ENCODE measurements at regions not wholly inside any gene's neighbourhood (a gene's known extent, or its start where the extent isn't known, plus 50 kb on each side); places are given as distances from the start of the nearest gene placed in this dataset.
"Not testable (repeated sequence)": the region's sequence is repeated elsewhere in the genome, so short reads cannot be mapped to it uniquely, and the experiment has no call there.

GRCh38 chr5:135279328-135279727 lies 119.7 kb downstream of the MACROH2A1 start:
- no peak for DNase-seq (ENCODE audit: low read depth in 3 of 3)

GRCh38 chr5:135276151-135276550 lies 122.9 kb downstream of the MACROH2A1 start:
- DNase-seq (ENCODE audit: low read depth in 3 of 3): no peak

DNA sequence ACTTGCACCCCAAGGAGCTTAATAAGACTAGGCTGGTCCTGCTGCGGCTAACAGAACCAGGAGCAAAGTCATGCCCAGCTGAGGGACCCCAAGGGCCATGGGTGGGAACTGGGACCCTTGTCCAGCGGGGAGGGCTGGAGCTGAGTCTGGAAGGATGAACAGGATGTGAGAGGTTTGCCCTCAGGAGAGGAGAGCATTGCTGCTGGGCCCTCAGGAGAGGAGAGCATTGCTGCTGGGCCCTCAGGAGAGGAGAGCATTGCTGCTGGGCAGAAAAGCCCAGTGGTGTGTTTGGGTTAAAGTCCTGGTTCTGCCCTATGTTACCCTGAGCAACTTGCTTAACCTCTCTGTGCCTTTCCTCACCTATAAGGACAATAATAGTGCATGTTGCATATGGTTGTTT lies 125.8 kb downstream of the MACROH2A1 start:
- DNase-seq (ENCODE audit: low read depth in 3 of 3): no peak

- no peak for DNase-seq (ENCODE audit: low read depth in 3 of 3)
Observed at GRCh38 chr5:135272311-135272805, 126.7 kb downstream of the MACROH2A1 start.

- DNase-seq (ENCODE audit: low read depth in 3 of 3): no peak
Observed at GRCh38 chr5:135271533-135272310, 127.3 kb downstream of the MACROH2A1 start.

GRCh38 chr5:135269931-135270421 lies 129.1 kb downstream of the MACROH2A1 start:
- no peak for DNase-seq (ENCODE audit: low read depth in 3 of 3)

DNA sequence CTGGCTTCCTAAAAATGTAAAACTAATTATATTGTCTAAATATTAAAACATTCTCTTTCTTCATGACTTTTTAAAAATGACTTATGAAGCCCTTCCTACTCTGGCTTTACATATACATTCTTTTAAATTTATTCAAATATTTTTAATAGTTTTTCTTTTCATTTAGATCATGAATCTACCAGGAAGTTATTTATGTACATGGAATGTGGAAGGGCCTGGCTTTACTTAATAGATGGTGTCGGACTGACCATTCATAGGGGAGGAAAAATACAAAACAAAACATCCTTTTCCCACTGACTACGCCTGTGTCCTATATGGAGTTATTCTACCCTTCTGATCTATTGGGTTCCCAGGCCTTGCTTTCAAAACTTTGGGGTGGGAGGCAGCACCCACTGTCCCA lies 129.8 kb downstream of the MACROH2A1 start:
- no peak for DNase-seq (ENCODE audit: low read depth in 3 of 3)

DNA sequence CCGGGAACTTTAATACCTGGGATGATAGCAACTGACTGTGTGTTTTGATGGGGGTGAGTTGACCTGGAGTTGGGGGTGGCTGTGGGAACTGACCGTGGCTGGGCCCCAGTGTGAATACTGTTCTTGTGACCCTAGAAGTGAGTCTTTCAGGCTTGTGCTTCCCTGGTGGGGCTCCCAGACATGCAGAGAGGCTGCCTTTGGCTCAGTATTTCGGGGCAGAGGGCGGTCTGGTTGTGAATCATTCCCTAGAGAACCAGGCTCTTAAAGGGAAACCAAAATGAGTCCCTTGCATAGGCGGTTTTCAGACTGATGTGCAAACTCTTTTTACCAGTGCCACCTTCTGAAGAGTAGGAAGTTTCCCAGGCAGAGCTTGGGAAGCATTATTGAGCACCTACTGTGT lies 132.1 kb downstream of the MACROH2A1 start:
- no peak for DNase-seq (ENCODE audit: low read depth in 3 of 3)

GRCh38 chr5:135266303-135266635 lies 132.8 kb downstream of the MACROH2A1 start:
- DNase-seq (ENCODE audit: low read depth in 3 of 3): no peak

GRCh38 chr5:135265497-135266302 lies 133.3 kb downstream of the MACROH2A1 start:
- no peak for DNase-seq (ENCODE audit: low read depth in 3 of 3)

GRCh38 chr5:135264451-135265440 lies 134.3 kb downstream of the MACROH2A1 start:
- DNase-seq (ENCODE audit: low read depth in 3 of 3): no peak

DNA sequence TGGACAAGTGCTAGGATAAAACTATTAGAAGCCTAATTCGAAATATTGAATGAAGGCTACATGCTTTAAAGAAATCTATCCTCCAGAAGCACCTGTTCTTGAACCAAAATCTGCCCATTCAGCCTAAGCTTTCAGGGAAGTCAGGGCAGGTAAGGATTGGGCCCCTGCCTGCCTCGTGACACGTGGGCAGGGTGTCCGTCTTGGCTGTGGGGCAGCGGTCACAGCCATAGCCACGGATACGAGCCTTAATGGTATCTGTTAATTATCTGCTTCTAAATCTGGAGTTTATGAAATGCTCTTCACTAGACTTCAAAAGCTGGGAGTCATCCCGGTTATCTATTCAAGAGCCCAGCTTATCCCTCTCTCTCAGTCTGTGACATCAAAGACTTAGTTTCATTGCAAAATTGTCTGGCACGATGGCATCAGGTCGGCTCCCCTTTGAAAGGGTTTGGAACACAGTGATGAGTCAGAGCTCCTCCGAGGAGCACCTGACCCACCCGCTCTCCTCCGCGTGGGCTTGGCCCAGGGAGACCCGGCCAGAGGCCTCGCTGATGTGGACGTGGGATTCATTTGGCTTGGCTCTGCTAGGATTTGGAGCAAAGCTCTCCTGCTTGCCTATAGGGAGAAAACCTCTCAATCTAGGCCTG lies 135.9 kb downstream of the MACROH2A1 start:
- no peak for DNase-seq (ENCODE audit: low read depth in 3 of 3)

GRCh38 chr5:135262364-135262763 lies 136.7 kb downstream of the MACROH2A1 start:
- DNase-seq (ENCODE audit: low read depth in 3 of 3): no peak

GRCh38 chr5:135260108-135260507 lies 138.9 kb downstream of the MACROH2A1 start:
- not testable (repeated sequence) for DNase-seq (ENCODE audit: low read depth in 3 of 3)

- no peak for DNase-seq (ENCODE audit: low read depth in 3 of 3)
Observed at GRCh38 chr5:135255461-135256178, 143.4 kb downstream of the MACROH2A1 start.

DNA sequence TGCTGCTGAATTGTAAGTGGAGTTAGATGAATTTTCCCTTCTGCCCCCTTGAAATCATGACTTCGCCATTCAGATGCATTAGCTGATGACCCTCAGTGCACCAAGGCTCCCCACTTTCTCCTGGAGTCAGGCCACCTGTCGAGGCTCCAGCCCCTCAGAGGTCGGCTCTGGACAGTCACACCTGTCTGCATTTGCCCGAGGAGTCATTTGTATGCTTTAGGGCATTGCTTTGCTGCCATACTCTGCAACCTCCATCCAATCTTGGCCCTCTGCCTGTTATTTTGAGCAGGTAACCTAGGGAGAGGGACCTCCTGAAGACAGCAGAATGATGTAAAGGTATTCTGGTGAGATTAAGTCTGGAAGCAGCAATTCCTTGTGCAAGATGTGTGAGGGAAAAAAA lies 144.8 kb downstream of the MACROH2A1 start:
- no peak for DNase-seq (ENCODE audit: low read depth in 3 of 3)

DNA sequence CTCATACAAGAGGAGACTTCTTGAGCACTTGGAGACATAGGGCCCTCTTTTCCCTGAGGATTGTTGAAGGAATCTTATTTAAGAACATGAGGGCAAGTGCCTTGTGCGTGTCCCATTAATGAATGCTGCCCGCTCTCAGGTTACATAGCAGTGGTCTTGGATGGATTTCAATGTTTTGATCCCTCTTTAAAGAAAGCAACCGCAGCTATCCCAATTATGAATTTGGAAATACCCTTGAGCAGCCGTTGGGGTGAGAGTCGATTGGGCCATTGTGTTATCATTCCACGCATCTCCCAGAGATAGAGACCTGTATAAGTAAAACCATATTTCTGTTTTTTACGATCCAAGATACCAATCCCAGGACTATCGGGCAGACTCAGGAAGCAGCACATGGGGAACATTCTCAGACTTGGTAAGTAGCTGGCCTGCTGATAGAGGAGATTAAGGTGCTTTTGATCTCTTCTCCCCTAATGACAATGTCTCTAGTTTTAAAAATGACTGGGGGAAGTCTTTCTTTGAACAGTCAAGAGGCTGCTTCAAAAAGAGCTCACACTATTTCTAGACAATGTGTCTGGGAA lies 145.3 kb downstream of the MACROH2A1 start:
- DNase-seq (ENCODE audit: low read depth in 3 of 3): no peak

DNA sequence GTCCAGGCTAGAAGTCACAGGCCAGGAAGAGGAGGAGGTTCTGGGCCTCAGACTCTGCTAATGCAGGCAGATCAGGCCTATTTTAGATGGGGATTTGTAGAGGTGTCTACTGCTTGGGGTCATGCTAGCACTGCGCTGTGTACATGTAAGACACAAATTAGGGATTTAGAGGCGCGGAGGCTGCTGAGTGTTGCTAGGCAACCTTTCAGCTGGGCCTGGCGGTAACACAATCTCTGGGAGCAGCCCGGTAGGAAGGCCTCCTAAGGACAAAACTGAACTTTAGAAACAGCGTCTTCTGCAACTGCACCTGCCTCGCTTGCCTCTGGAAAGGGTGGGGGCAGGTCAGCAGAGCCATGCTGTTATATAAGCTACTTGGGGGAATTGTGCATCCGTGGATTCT lies 147.9 kb downstream of the MACROH2A1 start:
- DNase-seq (ENCODE audit: low read depth in 3 of 3): no peak

GRCh38 chr5:135250671-135251070 lies 148.4 kb downstream of the MACROH2A1 start:
- no peak for DNase-seq (ENCODE audit: low read depth in 3 of 3)

- no peak for DNase-seq (ENCODE audit: low read depth in 3 of 3)
Observed at GRCh38 chr5:135249658-135250057, 149.4 kb downstream of the MACROH2A1 start.

All from stimulated activated CD4-positive, alpha-beta T cell treated with anti-CD3 and anti-CD28 coated beads, TNF-alpha, amount 100 ng/mL, for 48 hours (primary cell).